ENCODE measurements at regions not wholly inside any gene's neighbourhood (a gene's known extent, or its start where the extent isn't known, plus 50 kb on each side); places are given as distances from the start of the nearest gene placed in this dataset.

GRCh38 chr3:118408431-118408830 lies 626.2 kb downstream of the IGSF11 start:
- H3K9ac ChIP-seq (replicated peaks in 1 of 4; ENCODE audit: extremely low read depth in 1 of 4, low read depth in 3 of 4, low read length in 3 of 4), result no peak overlapping the region
- no peaks in the 10 kb centered on the region for H3K9me3 ChIP-seq (ENCODE audit: insufficient read depth in 2 of 2, low read depth in 1 of 2, low read length in 1 of 2)
- ChIA-PET POLR2A (ENCODE audit: partially characterized antibody) (no interaction called here), CTCF (ENCODE audit: partially characterized antibody) (no interaction called here)
- H2BK15ac ChIP-seq (ENCODE audit: low read length), result no peak overlapping the region
- FAIRE-seq (no peak), DNase-seq (ENCODE audit: low read depth in 1 of 2, low spot score in 2 of 2) (no peak)
- no peak overlapping the region for H3K4me3 ChIP-seq (ENCODE audit: extremely low read depth in 1 of 4, insufficient read depth in 2 of 4, low read depth in 3 of 4, low read length in 4 of 4)
- H2BK20ac ChIP-seq (ENCODE audit: low read length), result no peak overlapping the region
- no peak overlapping the region for H4K8ac ChIP-seq (ENCODE audit: extremely low read depth, insufficient read depth, low read length)
- H3K23me2 ChIP-seq (ENCODE audit: low read depth, low read length), result no peaks in the 10 kb centered on the region
- H3K4me2 ChIP-seq (ENCODE audit: insufficient read depth in 1 of 2, low read depth in 2 of 2, low read length in 2 of 2), result no peak overlapping the region
- H2BK120ac ChIP-seq (replicated peaks; ENCODE audit: low read depth, low read length), result no peak overlapping the region
- H3K27ac ChIP-seq (ENCODE audit: low read depth, low read length), result no peak overlapping the region
- H4K5ac ChIP-seq (ENCODE audit: insufficient read length, low read depth, low read length), result no peak overlapping the region
- H2BK12ac ChIP-seq (ENCODE audit: low read depth, low read length), result no peak overlapping the region
- H3K4me1 ChIP-seq (replicated peaks in 1 of 4; ENCODE audit: control insufficient read depth in 3 of 4, insufficient read depth in 4 of 4, low read length in 3 of 4), result no peaks in the 10 kb centered on the region
- no peak for TF ChIP-seq MAFK (IDR thresholded peaks at IDR 0.05; ENCODE audit: low read depth, low read length)
- no peak overlapping the region for H3K18ac ChIP-seq (ENCODE audit: extremely low read depth, low read length)
- no peaks in the 10 kb centered on the region for H3K27me3 ChIP-seq (replicated peaks in 1 of 4; ENCODE audit: control insufficient read depth in 3 of 4, extremely low read depth in 1 of 4, insufficient read depth in 3 of 4, low read length in 3 of 4)
- no peaks in the 10 kb centered on the region for H3K36me3 ChIP-seq (ENCODE audit: control insufficient read depth in 2 of 4, insufficient read depth in 4 of 4, low read length in 3 of 4)
- no peak overlapping the region for H2BK5ac ChIP-seq (ENCODE audit: low read depth, low read length)
- H2AK5ac ChIP-seq (ENCODE audit: low read depth, low read length), result no peak overlapping the region
- H3K79me2 ChIP-seq (ENCODE audit: control insufficient read depth in 1 of 2, insufficient read depth in 2 of 2, low read length in 2 of 2), result no peaks in the 10 kb centered on the region
- H3K23ac ChIP-seq (ENCODE audit: insufficient read length), result no peak overlapping the region
- H4K20me1 ChIP-seq (replicated peaks in 1 of 2; ENCODE audit: control insufficient read depth in 1 of 2, insufficient read depth in 2 of 2, low read length in 2 of 2), result no peaks in the 10 kb centered on the region
- H2AFZ ChIP-seq (ENCODE audit: low read length), result no peak overlapping the region
- no peak overlapping the region for H4K91ac ChIP-seq (replicated peaks; ENCODE audit: insufficient read length, low read length)
- H3K56ac ChIP-seq (replicated peaks; ENCODE audit: insufficient read length, low read depth, low read length), result no peak overlapping the region
- H3K79me1 ChIP-seq (ENCODE audit: low read depth, low read length), result no peaks in the 10 kb centered on the region
- H3K14ac ChIP-seq (ENCODE audit: insufficient read length), result no peak overlapping the region
- H3K4ac ChIP-seq (replicated peaks; ENCODE audit: insufficient read length, low read depth, low read length), result no peak overlapping the region
